HepG2 (cell line): ENCODE measurements at regions not wholly inside any gene's neighbourhood (a gene's known extent, or its start where the extent isn't known, plus 50 kb on each side); places are given as distances from the start of the nearest gene placed in this dataset.

Source experiments
- ELF3 ChIP-seq: IDR thresholded peaks from 2 replicates; pipeline ENCODE4 v1.6.1; 2016; ENCODE audit warnings: missing genetic modification reagents, missing compliant biosample characterization
- HMG20A ChIP-seq: IDR thresholded peaks from 2 replicates; pipeline ENCODE4 v1.6.1; 2016; ENCODE audit warnings: borderline replicate concordance
- KDM5A ChIP-seq: fragments of 200-600 bp; sonication (generic); IDR thresholded peaks from 2 replicates; pipeline ENCODE4 v1.7.0; 2018; ENCODE audit warnings: antibody characterized with exemption, mild to moderate bottlenecking, low read length, borderline replicate concordance
- MBD4 ChIP-seq: IDR thresholded peaks from 2 replicates; pipeline ENCODE4 v1.6.1; 2012; ENCODE audit warnings: low read length, inconsistent platforms, borderline replicate concordance
- NFRKB ChIP-seq: fragments of 450-650 bp; IDR thresholded peaks from 2 replicates; pipeline ENCODE4 v1.6.1; 2017
- PRMT3 ChIP-seq: sonication (generic); formaldehyde crosslinking; IDR thresholded peaks from 2 replicates; pipeline ENCODE4 v1.8.1; 2022; ENCODE audit warnings: low read depth, mild to moderate bottlenecking, moderate library complexity, missing genetic modification reagents, borderline replicate concordance
- RBM39 ChIP-seq: fragments of 200-400 bp; formaldehyde crosslinking; IDR thresholded peaks from one replicate; pipeline ENCODE4 v1.6.1; 2018; ENCODE audit warnings: antibody characterized with exemption, mild to moderate bottlenecking, low read depth, low read length; ENCODE audit not compliant: poor library complexity, severe bottlenecking
- SNAI1 ChIP-seq: sonication (generic); formaldehyde crosslinking; IDR thresholded peaks from 2 replicates; pipeline ENCODE4 v1.5.0; 2020; ENCODE audit warnings: mild to moderate bottlenecking, missing genetic modification reagents, borderline replicate concordance
- ZNF282 ChIP-seq: fragments of 450-650 bp; IDR thresholded peaks from 2 replicates; pipeline ENCODE4 v1.6.1; 2018; ENCODE audit not compliant: partially characterized antibody
- TF ChIP-seq, protein P1 (sequence below), 2 experiments: fragments of 450-650 bp in 1 of 2; sonication (generic) in 1 of 2; formaldehyde crosslinking in 1 of 2; IDR thresholded peaks; 2 replicates each; pipeline versions ENCODE4 v1.6.1 to v1.8.0; 2016 to 2022; ENCODE audit warnings: antibody characterized with exemption in 1 of 2, mild to moderate bottlenecking in 1 of 2, missing genetic modification reagents in 1 of 2
- TF ChIP-seq, protein P2 (sequence below): sonication (generic); formaldehyde crosslinking; IDR thresholded peaks from 2 replicates; pipeline ENCODE4 v1.4.0; 2020; ENCODE audit warnings: missing genetic modification reagents
- TF ChIP-seq, protein P3 (sequence below): sonication (generic); formaldehyde crosslinking; IDR thresholded peaks from 2 replicates; pipeline ENCODE4 v1.5.0; 2020; ENCODE audit warnings: missing genetic modification reagents
- TF ChIP-seq, protein P4 (sequence below): sonication (generic); formaldehyde crosslinking; IDR thresholded peaks from 2 replicates; pipeline ENCODE4 v1.5.1; 2020; ENCODE audit warnings: mild to moderate bottlenecking, moderate library complexity, missing genetic modification reagents

DNA sequence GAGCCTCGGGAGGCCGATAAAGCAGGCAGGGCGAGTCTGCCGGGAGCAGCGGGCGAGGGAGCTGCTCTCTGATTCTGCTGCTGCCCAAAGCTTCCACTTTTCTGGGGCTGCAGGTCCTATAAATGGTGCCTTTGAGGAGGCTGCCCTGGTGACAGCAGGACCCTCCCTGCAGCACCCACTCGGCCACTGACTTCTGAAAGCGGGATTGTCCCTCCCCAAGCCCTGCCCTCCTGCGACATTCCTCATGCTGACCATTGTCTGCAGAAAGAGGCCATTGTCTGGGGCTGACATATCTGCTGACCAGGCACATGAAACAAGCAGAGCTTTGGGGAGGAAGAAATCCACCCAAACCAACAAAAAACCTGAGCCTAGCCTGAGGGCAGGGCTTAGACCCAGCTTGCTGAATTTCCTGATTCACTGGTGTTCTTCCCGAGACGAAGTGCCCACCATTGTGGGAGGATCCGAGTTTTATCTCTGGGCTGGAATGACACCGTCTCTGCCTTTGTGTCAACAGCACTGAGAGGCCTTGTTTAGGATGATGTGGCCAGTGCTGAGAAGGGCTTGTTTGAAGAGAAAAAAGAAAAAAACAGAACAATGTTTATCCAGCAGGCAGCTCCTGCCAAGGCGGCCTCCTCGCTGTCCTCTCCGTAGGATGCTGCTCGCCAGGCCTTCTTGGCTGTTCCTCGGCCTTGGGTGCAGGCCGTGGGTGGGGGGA lies 129.7 kb downstream of the MYCN start (continued):
- TF ChIP-seq, protein P1, sequence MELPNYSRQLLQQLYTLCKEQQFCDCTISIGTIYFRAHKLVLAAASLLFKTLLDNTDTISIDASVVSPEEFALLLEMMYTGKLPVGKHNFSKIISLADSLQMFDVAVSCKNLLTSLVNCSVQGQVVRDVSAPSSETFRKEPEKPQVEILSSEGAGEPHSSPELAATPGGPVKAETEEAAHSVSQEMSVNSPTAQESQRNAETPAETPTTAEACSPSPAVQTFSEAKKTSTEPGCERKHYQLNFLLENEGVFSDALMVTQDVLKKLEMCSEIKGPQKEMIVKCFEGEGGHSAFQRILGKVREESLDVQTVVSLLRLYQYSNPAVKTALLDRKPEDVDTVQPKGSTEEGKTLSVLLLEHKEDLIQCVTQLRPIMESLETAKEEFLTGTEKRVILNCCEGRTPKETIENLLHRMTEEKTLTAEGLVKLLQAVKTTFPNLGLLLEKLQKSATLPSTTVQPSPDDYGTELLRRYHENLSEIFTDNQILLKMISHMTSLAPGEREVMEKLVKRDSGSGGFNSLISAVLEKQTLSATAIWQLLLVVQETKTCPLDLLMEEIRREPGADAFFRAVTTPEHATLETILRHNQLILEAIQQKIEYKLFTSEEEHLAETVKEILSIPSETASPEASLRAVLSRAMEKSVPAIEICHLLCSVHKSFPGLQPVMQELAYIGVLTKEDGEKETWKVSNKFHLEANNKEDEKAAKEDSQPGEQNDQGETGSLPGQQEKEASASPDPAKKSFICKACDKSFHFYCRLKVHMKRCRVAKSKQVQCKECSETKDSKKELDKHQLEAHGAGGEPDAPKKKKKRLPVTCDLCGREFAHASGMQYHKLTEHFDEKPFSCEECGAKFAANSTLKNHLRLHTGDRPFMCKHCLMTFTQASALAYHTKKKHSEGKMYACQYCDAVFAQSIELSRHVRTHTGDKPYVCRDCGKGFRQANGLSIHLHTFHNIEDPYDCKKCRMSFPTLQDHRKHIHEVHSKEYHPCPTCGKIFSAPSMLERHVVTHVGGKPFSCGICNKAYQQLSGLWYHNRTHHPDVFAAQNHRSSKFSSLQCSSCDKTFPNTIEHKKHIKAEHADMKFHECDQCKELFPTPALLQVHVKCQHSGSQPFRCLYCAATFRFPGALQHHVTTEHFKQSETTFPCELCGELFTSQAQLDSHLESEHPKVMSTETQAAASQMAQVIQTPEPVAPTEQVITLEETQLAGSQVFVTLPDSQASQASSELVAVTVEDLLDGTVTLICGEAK (IDR thresholded peaks at IDR 0.05) = no peak
- TF ChIP-seq, protein P1 (CRISPR knock-in tag; IDR thresholded peaks at IDR 0.05) = no peak
- TF ChIP-seq HMG20A (CRISPR knock-in tag) (peak; percentile 69; the same call in 1 of the 2 replicates), ZNF282 (no peak), ELF3 (CRISPR knock-in tag) (peak; percentile 39), RBM39 (peak; percentile 81), PRMT3 (CRISPR knock-in tag) (peak; percentile 33; the same call in 1 of the 2 replicates), KDM5A (no peak; the same call in 1 of the 2 replicates), NFRKB (no peak), SNAI1 (CRISPR knock-in tag) (no peak), MBD4 (no peak)
- TF ChIP-seq, protein P2, sequence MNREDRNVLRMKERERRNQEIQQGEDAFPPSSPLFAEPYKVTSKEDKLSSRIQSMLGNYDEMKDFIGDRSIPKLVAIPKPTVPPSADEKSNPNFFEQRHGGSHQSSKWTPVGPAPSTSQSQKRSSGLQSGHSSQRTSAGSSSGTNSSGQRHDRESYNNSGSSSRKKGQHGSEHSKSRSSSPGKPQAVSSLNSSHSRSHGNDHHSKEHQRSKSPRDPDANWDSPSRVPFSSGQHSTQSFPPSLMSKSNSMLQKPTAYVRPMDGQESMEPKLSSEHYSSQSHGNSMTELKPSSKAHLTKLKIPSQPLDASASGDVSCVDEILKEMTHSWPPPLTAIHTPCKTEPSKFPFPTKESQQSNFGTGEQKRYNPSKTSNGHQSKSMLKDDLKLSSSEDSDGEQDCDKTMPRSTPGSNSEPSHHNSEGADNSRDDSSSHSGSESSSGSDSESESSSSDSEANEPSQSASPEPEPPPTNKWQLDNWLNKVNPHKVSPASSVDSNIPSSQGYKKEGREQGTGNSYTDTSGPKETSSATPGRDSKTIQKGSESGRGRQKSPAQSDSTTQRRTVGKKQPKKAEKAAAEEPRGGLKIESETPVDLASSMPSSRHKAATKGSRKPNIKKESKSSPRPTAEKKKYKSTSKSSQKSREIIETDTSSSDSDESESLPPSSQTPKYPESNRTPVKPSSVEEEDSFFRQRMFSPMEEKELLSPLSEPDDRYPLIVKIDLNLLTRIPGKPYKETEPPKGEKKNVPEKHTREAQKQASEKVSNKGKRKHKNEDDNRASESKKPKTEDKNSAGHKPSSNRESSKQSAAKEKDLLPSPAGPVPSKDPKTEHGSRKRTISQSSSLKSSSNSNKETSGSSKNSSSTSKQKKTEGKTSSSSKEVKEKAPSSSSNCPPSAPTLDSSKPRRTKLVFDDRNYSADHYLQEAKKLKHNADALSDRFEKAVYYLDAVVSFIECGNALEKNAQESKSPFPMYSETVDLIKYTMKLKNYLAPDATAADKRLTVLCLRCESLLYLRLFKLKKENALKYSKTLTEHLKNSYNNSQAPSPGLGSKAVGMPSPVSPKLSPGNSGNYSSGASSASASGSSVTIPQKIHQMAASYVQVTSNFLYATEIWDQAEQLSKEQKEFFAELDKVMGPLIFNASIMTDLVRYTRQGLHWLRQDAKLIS (CRISPR knock-in tag) = no peak
- TF ChIP-seq, protein P3, sequence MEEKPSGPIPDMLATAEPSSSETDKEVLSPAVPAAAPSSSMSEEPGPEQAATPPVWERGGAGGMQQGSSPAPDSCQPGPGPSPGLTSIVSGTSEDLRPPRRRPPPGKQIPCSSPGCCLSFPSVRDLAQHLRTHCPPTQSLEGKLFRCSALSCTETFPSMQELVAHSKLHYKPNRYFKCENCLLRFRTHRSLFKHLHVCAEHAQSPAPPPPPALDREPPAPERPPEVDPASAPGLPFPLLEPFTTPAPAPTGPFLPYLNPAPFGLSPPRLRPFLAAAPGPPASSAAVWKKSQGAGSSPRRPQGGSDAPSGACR (CRISPR knock-in tag) = no peak
- TF ChIP-seq, protein P4, sequence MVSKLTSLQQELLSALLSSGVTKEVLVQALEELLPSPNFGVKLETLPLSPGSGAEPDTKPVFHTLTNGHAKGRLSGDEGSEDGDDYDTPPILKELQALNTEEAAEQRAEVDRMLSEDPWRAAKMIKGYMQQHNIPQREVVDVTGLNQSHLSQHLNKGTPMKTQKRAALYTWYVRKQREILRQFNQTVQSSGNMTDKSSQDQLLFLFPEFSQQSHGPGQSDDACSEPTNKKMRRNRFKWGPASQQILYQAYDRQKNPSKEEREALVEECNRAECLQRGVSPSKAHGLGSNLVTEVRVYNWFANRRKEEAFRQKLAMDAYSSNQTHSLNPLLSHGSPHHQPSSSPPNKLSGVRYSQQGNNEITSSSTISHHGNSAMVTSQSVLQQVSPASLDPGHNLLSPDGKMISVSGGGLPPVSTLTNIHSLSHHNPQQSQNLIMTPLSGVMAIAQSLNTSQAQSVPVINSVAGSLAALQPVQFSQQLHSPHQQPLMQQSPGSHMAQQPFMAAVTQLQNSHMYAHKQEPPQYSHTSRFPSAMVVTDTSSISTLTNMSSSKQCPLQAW = no peak
